ENCODE measurements at regions not wholly inside any gene's neighbourhood (a gene's known extent, or its start where the extent isn't known, plus 50 kb on each side); places are given as distances from the start of the nearest gene placed in this dataset.

DNA sequence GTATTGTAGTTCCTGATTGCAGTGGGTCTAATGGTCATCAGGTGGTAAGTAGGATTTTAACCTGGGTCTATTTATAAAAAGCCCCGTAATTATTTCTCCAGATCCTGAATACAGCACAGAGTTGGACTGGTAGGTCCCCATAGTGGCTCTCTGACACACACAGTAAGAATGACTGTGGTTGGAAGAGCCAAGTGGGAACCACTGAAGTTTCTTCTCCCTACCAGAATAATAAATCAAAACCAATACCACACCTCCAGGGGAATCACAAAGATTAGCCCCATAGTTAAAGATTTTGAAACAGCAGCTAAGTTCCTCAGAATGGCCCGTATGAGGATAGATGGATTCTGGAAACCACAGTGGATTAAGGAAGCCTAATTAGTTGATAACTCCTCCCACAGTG, 68.4 kb upstream of the ZFR start:
- TF ChIP-seq POLR2A (IDR thresholded peaks at IDR 0.05; ENCODE audit: low read depth, low read length): no peak
- no peak for TF ChIP-seq POLR2AphosphoS5 (IDR thresholded peaks at IDR 0.05; ENCODE audit: low read depth, low read length)
- no peak for TF ChIP-seq SPI1 (IDR thresholded peaks at IDR 0.05; ENCODE audit: low read depth, low read length)
- TF ChIP-seq TAF1 (IDR thresholded peaks at IDR 0.05; ENCODE audit: low read depth, low read length): no peak
- TF ChIP-seq PAX5 (IDR thresholded peaks at IDR 0.05; ENCODE audit: insufficient read depth, low read length, severe bottlenecking): no peak

Measured in GM12891 (cell line).